Peyer's patch (tissue), 4 donors: ENCODE measurements at regions not wholly inside any gene's neighbourhood (a gene's known extent, or its start where the extent isn't known, plus 50 kb on each side); places are given as distances from the start of the nearest gene placed in this dataset.
"Not testable (repeated sequence)": the region's sequence is repeated elsewhere in the genome, so short reads cannot be mapped to it uniquely, and the experiment has no call there.

ENCODE experiments used
- DNase-seq, 3 donors: peaks; one replicate each; pipeline ENCODE4 v3.0.0-alpha.2; 2017 to 2019
- H3K27ac ChIP-seq, 4 donors: fragments of 200-600 bp; sonication (generic); one replicate each; pipeline ENCODE4 v1.5.1; 2016 to 2019
- H3K27me3 ChIP-seq, 2 donors: fragments of 200-600 bp; sonication (generic); one replicate each; pipeline ENCODE4 v1.5.1; 2019
- H3K36me3 ChIP-seq, 3 donors: fragments of 200-600 bp; sonication (generic); one replicate each; pipeline ENCODE4 v1.5.1; 2016 to 2019
- H3K4me1 ChIP-seq, 4 donors: fragments of 200-600 bp; sonication (generic); one replicate each; pipeline ENCODE4 v1.5.1; 2016 to 2019
- H3K4me3 ChIP-seq, 4 donors: fragments of 200-600 bp; sonication (generic); 1 replicate in 3 of 4; 2 replicates in 1 of 4; pipeline ENCODE4 v1.5.1; 2016 to 2019; ENCODE audit warnings: mild to moderate bottlenecking in 1 of 4
- H3K9me3 ChIP-seq, 4 donors: fragments of 200-600 bp; sonication (generic); one replicate each; pipeline ENCODE4 v1.5.1; 2016 to 2019; ENCODE audit warnings: mild to moderate bottlenecking in 1 of 4
- CTCF ChIP-seq, 6 experiments: fragments of 450-650 bp in 4 of 6; fragments of 200-600 bp in 2 of 6; sonication (generic) in 1 of 6; IDR thresholded peaks; one replicate each; pipeline ENCODE4 v1.5.1; 2017 to 2019; ENCODE audit warnings: antibody characterized with exemption in 6 of 6, mild to moderate bottlenecking in 3 of 6, moderate library complexity in 1 of 6
- POLR2A ChIP-seq, 2 donors: fragments of 450-650 bp; IDR thresholded peaks; one replicate each; pipeline ENCODE4 v1.5.1; 2017; ENCODE audit warnings: antibody characterized with exemption in 2 of 2, mild to moderate bottlenecking in 2 of 2, moderate library complexity in 2 of 2

GRCh38 chr6:155818698-155819097 lies 363.1 kb upstream of the NOX3 start:
- Histone ChIP-seq H3K27ac (no peak overlapping the region), H3K27me3 (no peaks in the 10 kb centered on the region), H3K4me3 (no peak overlapping the region), H3K9me3 (no peaks in the 10 kb centered on the region), H3K4me1 (no peaks in the 10 kb centered on the region), H3K36me3 (no peaks in the 10 kb centered on the region)
- no peak for DNase-seq
- no peak for TF ChIP-seq CTCF (IDR thresholded peaks at IDR 0.05)
- no peak for TF ChIP-seq POLR2A (IDR thresholded peaks at IDR 0.05)

GRCh38 chr6:155813548-155813947 lies 357.9 kb upstream of the NOX3 start:
- Histone ChIP-seq H3K27me3 (no peaks in the 10 kb centered on the region), H3K9me3 (no peaks in the 10 kb centered on the region), H3K4me1 (no peaks in the 10 kb centered on the region), H3K27ac (no peak overlapping the region), H3K36me3 (no peaks in the 10 kb centered on the region), H3K4me3 (no peak overlapping the region)
- DNase-seq, result no peak
- TF ChIP-seq POLR2A (IDR thresholded peaks at IDR 0.05) (no peak), CTCF (IDR thresholded peaks at IDR 0.05) (no peak)

GRCh38 chr6:155807243-155807642 lies 351.6 kb upstream of the NOX3 start:
- DNase-seq, result no peak
- no peaks in the 10 kb centered on the region for H3K4me1 ChIP-seq
- no peaks in the 10 kb centered on the region for H3K36me3 ChIP-seq
- no peak for TF ChIP-seq CTCF (IDR thresholded peaks at IDR 0.05)
- no peaks in the 10 kb centered on the region for H3K9me3 ChIP-seq
- no peak overlapping the region for H3K27ac ChIP-seq
- H3K4me3 ChIP-seq, result no peak overlapping the region
- H3K27me3 ChIP-seq, result no peaks in the 10 kb centered on the region

- TF ChIP-seq POLR2A (IDR thresholded peaks at IDR 0.05) (no peak), CTCF (IDR thresholded peaks at IDR 0.05) (no peak)
- H3K27ac ChIP-seq, result no peak overlapping the region
Observed at GRCh38 chr6:155801046-155801445, 345.4 kb upstream of the NOX3 start.

GRCh38 chr6:155798876-155799275 lies 343.2 kb upstream of the NOX3 start:
- not testable (repeated sequence) for DNase-seq, H3K27me3 ChIP-seq, H3K4me1 ChIP-seq, H3K27ac ChIP-seq, H3K9me3 ChIP-seq, H3K36me3 ChIP-seq, H3K4me3 ChIP-seq

More at GRCh38 chr6:155801046-155801445, 345.4 kb upstream of the NOX3 start:
- no peaks in the 10 kb centered on the region for H3K9me3 ChIP-seq
- DNase-seq, result no peak
- H3K36me3 ChIP-seq, result no peaks in the 10 kb centered on the region
- no peak overlapping the region for H3K4me3 ChIP-seq
- H3K27me3 ChIP-seq, result no peaks in the 10 kb centered on the region
- H3K4me1 ChIP-seq, result no peaks in the 10 kb centered on the region

GRCh38 chr6:155795173-155795796 lies 339.6 kb upstream of the NOX3 start:
- no peaks in the 10 kb centered on the region for H3K9me3 ChIP-seq
- DNase-seq, result no peak
- no peak overlapping the region for H3K4me3 ChIP-seq
- no peaks in the 10 kb centered on the region for H3K36me3 ChIP-seq
- no peaks in the 10 kb centered on the region for H3K27me3 ChIP-seq
- H3K4me1 ChIP-seq, result no peaks in the 10 kb centered on the region
- no peak for TF ChIP-seq CTCF (IDR thresholded peaks at IDR 0.05)
- no peak for TF ChIP-seq POLR2A (IDR thresholded peaks at IDR 0.05)
- H3K27ac ChIP-seq, result no peak overlapping the region
